Activated naive CD4-positive, alpha-beta T cell treated with anti-CD3 and anti-CD28 coated beads, Interleukin-2, amount 50 U/mL, for 72 hours (primary cell): ENCODE measurements at regions not wholly inside any gene's neighbourhood (a gene's known extent, or its start where the extent isn't known, plus 50 kb on each side); places are given as distances from the start of the nearest gene placed in this dataset.

ENCODE experiments used
- ATAC-seq, 2 donors: fragments of 150-1000 bp; cut with Tn5 transposase; 2 replicates each; pipeline ENCODE4 v1.10.0; 2021; ENCODE audit warnings: mild to moderate bottlenecking in 2 of 2, moderate library complexity in 2 of 2
- DNase-seq, 2 donors: peaks; one replicate each; pipeline ENCODE4 v3.0.0; 2021 to 2022; ENCODE audit warnings: low spot score in 2 of 2
- H3K27ac Mint-ChIP-seq, 2 donors: one replicate each; pipeline ENCODE4 v1.8.0; 2022; ENCODE audit warnings: mild to moderate bottlenecking in 2 of 2, mixed read lengths in 2 of 2
- H3K36me3 Mint-ChIP-seq, 2 donors: one replicate each; pipeline ENCODE4 v1.8.0; 2022; ENCODE audit warnings: mixed read lengths in 2 of 2
- H3K9me3 Mint-ChIP-seq, 2 donors: one replicate each; pipeline ENCODE4 v1.8.0; 2022; ENCODE audit warnings: mixed read lengths in 2 of 2

- H3K27ac Mint-ChIP-seq, result no peak overlapping the region
- ATAC-seq (no peak), DNase-seq (no peak)
- no peaks in the 10 kb centered on the region for H3K36me3 Mint-ChIP-seq
- H3K9me3 Mint-ChIP-seq, result no peaks in the 10 kb centered on the region
These were observed 603.6 kb downstream of the SPRY1 start for GRCh38 chr4:124000233-124000632.

DNA sequence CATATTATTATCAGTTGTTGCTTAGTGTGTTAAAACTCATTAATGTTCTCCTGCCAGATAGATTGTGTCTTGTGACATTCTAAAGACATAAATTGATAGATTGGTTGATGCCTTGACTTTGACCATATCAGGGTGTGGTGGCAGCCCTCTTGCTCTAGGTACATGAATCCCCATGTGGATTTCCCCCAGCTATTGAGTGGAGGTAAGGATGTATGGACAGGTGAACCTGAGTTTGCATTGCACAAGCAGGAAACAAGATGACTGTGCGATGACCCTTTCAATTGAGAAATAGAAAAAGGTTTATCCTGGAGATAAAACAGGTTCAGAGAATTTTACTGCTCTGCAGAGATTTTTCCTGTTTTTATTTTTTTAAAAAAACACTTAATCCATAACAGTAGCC lies 619.2 kb downstream of the SPRY1 start:
- peaks cover 14 to 18% of the 10 kb centered on the region in 2 donors for H3K9me3 Mint-ChIP-seq
- no peaks in the 10 kb centered on the region for H3K36me3 Mint-ChIP-seq
- DNase-seq (no peak), ATAC-seq (no peak)
- H3K27ac Mint-ChIP-seq, result no peak overlapping the region

DNA sequence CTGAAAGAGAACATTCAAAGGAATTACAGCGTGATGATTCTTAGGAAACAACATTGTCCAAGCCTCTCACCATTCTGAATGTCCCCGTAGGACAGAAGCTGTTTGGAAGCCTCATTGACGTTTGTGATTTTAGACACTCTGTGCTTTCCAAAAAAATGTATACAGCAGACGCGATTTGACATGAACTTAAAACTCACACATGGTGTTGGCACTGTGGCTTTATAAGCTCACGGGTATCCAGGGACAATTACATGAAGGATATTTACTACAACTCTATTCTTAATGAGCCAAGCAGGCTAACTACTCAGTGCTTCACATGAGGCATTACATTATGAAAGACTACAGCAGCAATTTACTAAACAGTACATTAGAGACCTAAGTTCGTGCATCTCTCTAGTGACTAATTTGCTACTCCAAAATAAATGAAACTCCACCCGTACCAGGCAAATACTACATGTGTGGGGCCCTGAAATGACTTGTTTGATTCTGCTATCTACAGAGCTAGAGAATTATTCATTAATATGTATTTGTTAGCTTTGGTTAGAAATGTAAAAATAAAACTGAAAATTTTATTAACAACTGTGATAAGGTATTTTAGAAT lies 620.7 kb downstream of the SPRY1 start:
- DNase-seq, result no peak
- no peak overlapping the region for H3K27ac Mint-ChIP-seq
- peaks cover 10 to 16% of the 10 kb centered on the region in 2 donors for H3K9me3 Mint-ChIP-seq
- no peaks in the 10 kb centered on the region for H3K36me3 Mint-ChIP-seq
- no peak for ATAC-seq

- H3K27ac Mint-ChIP-seq, result peak overlapping the region; percentile 58 to 92
- peak in 1 of 2 donors; percentile 82 for ATAC-seq
- H3K36me3 Mint-ChIP-seq, result no peaks in the 10 kb centered on the region
These were observed 622.1 kb downstream of the SPRY1 start for GRCh38 chr4:124018383-124019317.

GRCh38 chr4:124019749-124020549 lies 623.4 kb downstream of the SPRY1 start:
- Mint-ChIP-seq H3K27ac (no peak overlapping the region), H3K36me3 (no peaks in the 10 kb centered on the region), H3K9me3 (peaks cover 6 to 13% of the 10 kb centered on the region in 2 donors)
- no peak for DNase-seq
- no peak for ATAC-seq

More at GRCh38 chr4:124018383-124019317, 622.1 kb downstream of the SPRY1 start:
- H3K9me3 Mint-ChIP-seq, result peaks cover 6 to 13% of the 10 kb centered on the region in 2 donors
- DNase-seq, result peak in 1 of 2 donors; percentile 5

DNA sequence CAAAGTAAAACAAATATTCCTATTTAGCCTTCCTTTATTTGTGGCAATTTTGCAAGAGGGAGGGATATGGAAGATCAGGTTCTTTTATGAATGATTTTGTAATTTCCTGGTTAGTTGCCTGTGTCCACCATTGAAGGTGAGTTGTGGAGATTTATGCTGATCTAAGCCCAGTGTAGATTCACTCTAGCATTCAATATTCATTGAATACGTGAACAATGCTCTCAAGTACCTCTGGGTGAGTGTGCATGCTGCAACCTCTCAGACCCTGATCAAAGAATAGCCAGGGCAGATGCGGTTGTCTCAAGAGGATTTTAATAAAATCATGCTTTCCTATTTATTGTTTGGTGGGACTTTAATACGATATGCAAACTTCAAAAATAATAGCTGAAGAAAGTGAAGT lies 628.4 kb downstream of the SPRY1 start:
- DNase-seq (no peak), ATAC-seq (no peak)
- Mint-ChIP-seq H3K36me3 (no peaks in the 10 kb centered on the region), H3K27ac (no peak overlapping the region), H3K9me3 (peaks cover 0 to 9% of the 10 kb centered on the region in 2 donors)

DNA sequence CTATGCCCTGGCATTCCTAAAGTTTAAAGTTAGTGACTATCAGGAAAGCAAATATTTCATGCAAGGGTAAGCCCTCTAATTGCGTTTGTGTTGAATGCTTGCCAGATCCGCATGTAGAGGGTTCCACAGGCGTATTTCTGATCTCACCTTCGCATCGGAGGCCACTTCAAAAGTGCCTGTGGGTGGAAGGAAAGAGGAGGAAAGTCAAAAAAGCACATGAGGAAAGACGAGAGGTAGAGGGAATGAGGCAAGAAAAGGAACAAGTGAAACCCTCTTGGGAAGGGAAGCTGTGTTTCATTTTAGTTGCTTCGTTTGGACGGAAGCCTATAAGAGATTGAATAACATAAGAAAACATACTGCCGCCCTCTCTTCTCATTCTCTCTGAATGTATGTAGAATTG lies 628.8 kb downstream of the SPRY1 start:
- no peaks in the 10 kb centered on the region for H3K36me3 Mint-ChIP-seq
- no peak for ATAC-seq

GRCh38 chr4:124028182-124028581 lies 631.6 kb downstream of the SPRY1 start:
- H3K36me3 Mint-ChIP-seq, result no peaks in the 10 kb centered on the region

More for the DNA sequence above, 628.8 kb downstream of the SPRY1 start:
- peaks cover 0 to 9% of the 10 kb centered on the region in 2 donors for H3K9me3 Mint-ChIP-seq
- no peak overlapping the region for H3K27ac Mint-ChIP-seq
- no peak for DNase-seq

GRCh38 chr4:124030147-124030546 lies 633.6 kb downstream of the SPRY1 start:
- DNase-seq (no peak), ATAC-seq (no peak)
- Mint-ChIP-seq H3K36me3 (no peaks in the 10 kb centered on the region), H3K9me3 (no peaks in the 10 kb centered on the region), H3K27ac (no peak overlapping the region)

More at GRCh38 chr4:124028182-124028581, 631.6 kb downstream of the SPRY1 start:
- Mint-ChIP-seq H3K9me3 (no peaks in the 10 kb centered on the region), H3K27ac (no peak overlapping the region)
- ATAC-seq (no peak), DNase-seq (no peak)

GRCh38 chr4:124032035-124032434 lies 635.4 kb downstream of the SPRY1 start:
- Mint-ChIP-seq H3K27ac (no peak overlapping the region), H3K36me3 (no peaks in the 10 kb centered on the region), H3K9me3 (no peaks in the 10 kb centered on the region)
- no peak for ATAC-seq
- no peak for DNase-seq

DNA sequence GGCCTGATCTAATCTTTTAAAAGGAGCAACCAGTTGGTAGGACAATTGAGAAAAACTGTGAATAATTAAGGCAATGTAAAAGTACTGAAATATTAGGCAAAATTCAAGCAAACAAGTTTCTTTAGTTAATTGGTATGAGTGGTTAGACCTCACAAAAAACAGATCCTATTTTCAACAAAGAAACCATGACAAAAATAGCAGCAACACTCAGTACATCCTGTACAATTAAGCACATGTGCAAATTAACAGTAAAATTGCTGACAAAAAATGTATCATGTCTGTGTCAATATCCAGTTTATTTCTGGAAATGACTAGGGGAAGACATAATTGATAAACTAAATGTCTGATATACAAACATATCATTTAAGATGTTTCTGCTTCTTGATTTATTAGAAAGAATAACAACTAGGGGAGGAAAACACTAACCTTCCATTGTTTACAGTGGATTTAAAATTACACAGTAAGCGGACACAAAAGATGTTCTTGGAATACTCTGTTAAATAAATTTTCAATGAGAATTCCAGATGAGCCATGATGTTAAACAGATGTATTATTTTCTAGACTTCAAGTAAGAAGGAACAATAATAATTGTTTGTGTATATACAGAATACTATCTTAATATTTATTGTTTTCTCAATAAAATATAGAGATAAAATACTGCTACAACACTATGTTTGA lies 638.9 kb downstream of the SPRY1 start:
- peaks cover 3 to 4% of the 10 kb centered on the region in 2 donors for H3K9me3 Mint-ChIP-seq
- H3K27ac Mint-ChIP-seq, result no peak overlapping the region
- DNase-seq (no peak), ATAC-seq (no peak)
- no peaks in the 10 kb centered on the region for H3K36me3 Mint-ChIP-seq

DNA sequence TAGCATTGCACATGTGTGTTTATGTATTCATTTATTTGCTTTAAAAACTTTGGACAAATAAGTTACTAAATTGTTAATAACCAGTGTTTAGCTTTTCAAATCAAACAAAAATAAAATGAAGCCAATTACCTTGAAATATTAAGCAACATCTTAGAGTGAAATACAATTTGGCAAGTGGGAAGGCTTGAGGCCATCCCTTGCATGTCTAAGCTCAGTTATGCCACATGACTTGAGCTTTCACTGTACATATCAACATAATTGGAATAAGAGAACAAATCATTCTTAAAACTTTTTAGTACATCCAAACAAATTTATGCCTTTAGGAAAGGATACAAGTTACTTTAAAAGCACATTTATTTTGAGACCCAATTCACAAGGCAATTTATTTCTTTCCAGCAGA lies 640.6 kb downstream of the SPRY1 start:
- H3K9me3 Mint-ChIP-seq, result peaks cover 3 to 4% of the 10 kb centered on the region in 2 donors
- no peaks in the 10 kb centered on the region for H3K36me3 Mint-ChIP-seq
- no peak overlapping the region for H3K27ac Mint-ChIP-seq
- DNase-seq (no peak), ATAC-seq (no peak)

- Mint-ChIP-seq H3K9me3 (peaks cover 8 to 19% of the 10 kb centered on the region in 2 donors), H3K36me3 (peaks cover 0 to 10% of the 10 kb centered on the region in 2 donors), H3K27ac (no peak overlapping the region)
- DNase-seq (no peak), ATAC-seq (no peak)
These were observed 647.7 kb downstream of the SPRY1 start for GRCh38 chr4:124044330-124044729.

DNA sequence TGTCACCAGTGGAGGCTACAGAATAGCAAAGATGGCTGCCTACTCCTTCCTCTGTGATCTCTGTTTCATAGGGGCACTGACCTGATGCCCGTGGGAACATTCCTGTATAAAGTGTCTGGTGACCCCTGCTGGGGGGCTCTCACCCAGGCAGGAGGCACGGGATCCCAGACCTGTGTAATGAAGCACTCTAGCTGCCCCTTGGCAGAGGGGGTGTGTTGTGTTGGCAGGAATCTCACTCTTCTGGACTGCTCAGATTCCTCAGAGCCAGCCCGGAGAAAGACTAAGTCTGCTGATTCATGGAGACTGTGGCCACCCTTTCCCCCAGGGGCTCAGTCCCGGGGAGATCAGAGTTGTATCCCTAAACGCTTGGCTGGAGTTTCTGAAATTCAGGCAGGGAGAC lies 648.3 kb downstream of the SPRY1 start:
- H3K9me3 Mint-ChIP-seq, result peaks cover 5 to 16% of the 10 kb centered on the region in 2 donors
- H3K36me3 Mint-ChIP-seq, result peaks cover 0 to 10% of the 10 kb centered on the region in 2 donors
- H3K27ac Mint-ChIP-seq, result no peak overlapping the region
- ATAC-seq, result no peak
- no peak for DNase-seq

GRCh38 chr4:124046190-124046589 lies 649.6 kb downstream of the SPRY1 start:
- DNase-seq, result no peak
- peaks cover 4 to 15% of the 10 kb centered on the region in 2 donors for H3K9me3 Mint-ChIP-seq

GRCh38 chr4:124053872-124054538 lies 657.4 kb downstream of the SPRY1 start:
- Mint-ChIP-seq H3K27ac (no peak overlapping the region), H3K36me3 (no peaks in the 10 kb centered on the region), H3K9me3 (peaks cover 0 to 4% of the 10 kb centered on the region in 2 donors)
- no peak for ATAC-seq
- DNase-seq, result no peak

More at GRCh38 chr4:124046190-124046589, 649.6 kb downstream of the SPRY1 start:
- no peak for ATAC-seq
- Mint-ChIP-seq H3K27ac (no peak overlapping the region), H3K36me3 (peaks cover 0 to 10% of the 10 kb centered on the region in 2 donors)
